A673 (cell line): ENCODE measurements at regions not wholly inside any gene's neighbourhood (a gene's known extent, or its start where the extent isn't known, plus 50 kb on each side); places are given as distances from the start of the nearest gene placed in this dataset.

Source experiments
- EZH2 ChIP-seq: fragments of 200-600 bp; sonication (generic); IDR thresholded peaks from 2 replicates; pipeline ENCODE4 v1.6.1; 2017; ENCODE audit warnings: borderline replicate concordance, low read depth, mild to moderate bottlenecking, mixed read lengths, antibody characterized with exemption, low read length; ENCODE audit not compliant: poor library complexity, severe bottlenecking
- TF ChIP-seq, protein P1 (sequence below): fragments of 300-800, 200-600 bp; sonication (generic); conservative IDR thresholded peaks from 2 replicates; pipeline ENCODE4 v1.5.1; 2017; ENCODE audit warnings: low read depth, mild to moderate bottlenecking, antibody characterized with exemption, low read length, moderate library complexity, mixed read lengths

DNA sequence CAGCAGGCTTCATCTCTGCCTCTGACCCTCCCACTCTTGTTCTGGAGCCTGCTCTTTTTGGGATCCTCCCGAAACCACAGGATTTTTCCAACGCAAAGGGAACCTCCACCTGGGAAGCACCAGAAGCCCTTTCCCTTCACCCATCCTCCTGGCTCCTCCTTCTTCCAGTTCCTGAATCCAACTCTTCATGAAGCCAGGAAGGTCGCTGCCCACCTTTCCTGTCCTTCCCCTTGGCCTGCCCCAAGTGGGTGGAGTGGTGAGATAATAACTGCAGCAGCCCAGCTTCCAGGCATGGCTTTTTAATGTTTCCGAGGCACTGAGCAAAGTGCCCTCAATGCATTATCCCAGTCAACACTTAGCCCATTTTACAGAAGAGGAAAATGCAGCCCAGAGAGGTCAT, 70.8 kb upstream of the EEPD1 start:
- TF ChIP-seq, protein P1, sequence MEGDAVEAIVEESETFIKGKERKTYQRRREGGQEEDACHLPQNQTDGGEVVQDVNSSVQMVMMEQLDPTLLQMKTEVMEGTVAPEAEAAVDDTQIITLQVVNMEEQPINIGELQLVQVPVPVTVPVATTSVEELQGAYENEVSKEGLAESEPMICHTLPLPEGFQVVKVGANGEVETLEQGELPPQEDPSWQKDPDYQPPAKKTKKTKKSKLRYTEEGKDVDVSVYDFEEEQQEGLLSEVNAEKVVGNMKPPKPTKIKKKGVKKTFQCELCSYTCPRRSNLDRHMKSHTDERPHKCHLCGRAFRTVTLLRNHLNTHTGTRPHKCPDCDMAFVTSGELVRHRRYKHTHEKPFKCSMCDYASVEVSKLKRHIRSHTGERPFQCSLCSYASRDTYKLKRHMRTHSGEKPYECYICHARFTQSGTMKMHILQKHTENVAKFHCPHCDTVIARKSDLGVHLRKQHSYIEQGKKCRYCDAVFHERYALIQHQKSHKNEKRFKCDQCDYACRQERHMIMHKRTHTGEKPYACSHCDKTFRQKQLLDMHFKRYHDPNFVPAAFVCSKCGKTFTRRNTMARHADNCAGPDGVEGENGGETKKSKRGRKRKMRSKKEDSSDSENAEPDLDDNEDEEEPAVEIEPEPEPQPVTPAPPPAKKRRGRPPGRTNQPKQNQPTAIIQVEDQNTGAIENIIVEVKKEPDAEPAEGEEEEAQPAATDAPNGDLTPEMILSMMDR, result no peak
- no peak for TF ChIP-seq EZH2
